ENCODE measurements at regions not wholly inside any gene's neighbourhood (a gene's known extent, or its start where the extent isn't known, plus 50 kb on each side); places are given as distances from the start of the nearest gene placed in this dataset.

DNA sequence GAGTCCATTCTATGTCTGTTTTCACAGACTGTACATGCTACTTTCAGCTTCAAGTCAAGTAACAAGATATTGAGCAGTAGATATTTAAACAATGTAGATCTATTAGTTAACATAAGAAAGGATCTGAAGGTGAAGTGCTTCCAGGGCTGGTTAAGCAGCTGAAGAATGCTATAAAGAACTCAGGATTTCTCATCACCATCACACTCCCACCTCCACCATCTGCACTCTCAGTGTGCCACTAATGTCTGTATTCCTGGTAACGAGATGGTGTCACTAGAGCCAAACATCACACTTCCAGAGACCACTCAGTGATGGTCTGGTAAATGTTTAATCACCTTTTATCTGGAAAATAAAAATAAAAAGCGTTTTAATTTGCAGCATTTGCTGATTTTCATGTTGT is 224.0 kb upstream of the FERD3L start:
- DNase-seq (no peak), ATAC-seq (no peak)
- Histone ChIP-seq H3K4me3 (no peak overlapping the region), H3K27ac (no peak overlapping the region), H3K9me3 (no peaks in the 10 kb centered on the region), H3K36me3 (no peaks in the 10 kb centered on the region), H3K4me1 (no peaks in the 10 kb centered on the region), H3K27me3 (no peaks in the 10 kb centered on the region)
- intact Hi-C loops (cut with DNase I) = no loop called here
- no peak for TF ChIP-seq CTCF (IDR thresholded peaks at IDR 0.05)

- no peak for ATAC-seq
- H3K4me3 ChIP-seq = no peak overlapping the region
- no peak overlapping the region for H3K27ac ChIP-seq
- H3K4me1 ChIP-seq = no peaks in the 10 kb centered on the region
- H3K27me3 ChIP-seq = no peaks in the 10 kb centered on the region
- no peaks in the 10 kb centered on the region for H3K36me3 ChIP-seq
- peak in 1 of 4 donors; percentile 9 for DNase-seq
- H3K9me3 ChIP-seq = no peaks in the 10 kb centered on the region
- no peak for TF ChIP-seq CTCF (IDR thresholded peaks at IDR 0.05)
- intact Hi-C loops (cut with DNase I) = no loop called here
Measured at GRCh38 chr7:19368491-19368925, 223.3 kb upstream of the FERD3L start.

GRCh38 chr7:19364950-19365349 is 219.7 kb upstream of the FERD3L start:
- Histone ChIP-seq H3K36me3 (no peaks in the 10 kb centered on the region), H3K27ac (no peak overlapping the region), H3K4me3 (no peak overlapping the region), H3K4me1 (no peaks in the 10 kb centered on the region), H3K27me3 (no peaks in the 10 kb centered on the region), H3K9me3 (no peaks in the 10 kb centered on the region)
- DNase-seq (no peak), ATAC-seq (no peak)
- TF ChIP-seq CTCF (IDR thresholded peaks at IDR 0.05) = no peak
- intact Hi-C loops (cut with DNase I) = no loop called here

GRCh38 chr7:19362099-19362498 is 216.9 kb upstream of the FERD3L start:
- H3K27ac ChIP-seq = no peak overlapping the region
- H3K4me3 ChIP-seq = no peak overlapping the region
- H3K4me1 ChIP-seq = no peaks in the 10 kb centered on the region
- ATAC-seq (no peak), DNase-seq (no peak)
- intact Hi-C loops (cut with DNase I) = no loop called here
- H3K36me3 ChIP-seq = no peaks in the 10 kb centered on the region
- H3K27me3 ChIP-seq = no peaks in the 10 kb centered on the region
- H3K9me3 ChIP-seq = no peaks in the 10 kb centered on the region
- TF ChIP-seq CTCF (IDR thresholded peaks at IDR 0.05) = no peak

GRCh38 chr7:19353180-19353579 is 208.0 kb upstream of the FERD3L start:
- Histone ChIP-seq H3K9me3 (no peaks in the 10 kb centered on the region), H3K27ac (no peak overlapping the region), H3K36me3 (no peaks in the 10 kb centered on the region), H3K27me3 (no peaks in the 10 kb centered on the region), H3K4me3 (no peak overlapping the region), H3K4me1 (no peaks in the 10 kb centered on the region)
- DNase-seq (no peak), ATAC-seq (no peak)
- no peak for TF ChIP-seq CTCF (IDR thresholded peaks at IDR 0.05)
- intact Hi-C loops (cut with DNase I) = no loop called here

All from left lung (tissue), 4 donors.